AG09319 (cell line): ENCODE measurements at regions not wholly inside any gene's neighbourhood (a gene's known extent, or its start where the extent isn't known, plus 50 kb on each side); places are given as distances from the start of the nearest gene placed in this dataset.

Experiments
- DNase-seq: peaks from one replicate; pipeline ENCODE4 v3.0.0-alpha.2; 2010; ENCODE audit warnings: low read depth; ENCODE audit errors: extremely low read depth
- TF ChIP-seq, protein P1 (sequence below): IDR thresholded peaks from 2 replicates; pipeline ENCODE4 v1.5.1; 2011; ENCODE audit warnings: low read depth, mild to moderate bottlenecking, inconsistent platforms, low read length, moderate library complexity

DNA sequence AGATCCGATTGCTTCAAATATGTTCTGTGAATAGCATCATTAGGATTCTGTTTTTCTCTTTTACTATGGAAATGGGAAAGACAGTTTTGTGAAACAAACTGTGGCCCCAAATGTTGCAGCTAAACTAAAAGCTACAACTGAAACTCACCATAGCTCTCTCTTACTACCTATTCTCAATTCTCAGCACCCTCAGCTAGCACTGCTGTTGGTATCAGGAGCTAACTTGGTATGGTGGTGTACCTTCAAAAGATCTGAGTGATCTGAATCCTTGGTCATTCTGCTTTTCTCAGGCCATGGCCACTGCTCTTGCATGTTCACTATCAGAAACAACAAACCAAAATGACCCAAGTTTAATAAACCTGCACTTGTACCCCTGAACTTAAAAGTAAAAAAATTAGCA is 1208.0 kb downstream of the SORCS1 start:
- TF ChIP-seq, protein P1, sequence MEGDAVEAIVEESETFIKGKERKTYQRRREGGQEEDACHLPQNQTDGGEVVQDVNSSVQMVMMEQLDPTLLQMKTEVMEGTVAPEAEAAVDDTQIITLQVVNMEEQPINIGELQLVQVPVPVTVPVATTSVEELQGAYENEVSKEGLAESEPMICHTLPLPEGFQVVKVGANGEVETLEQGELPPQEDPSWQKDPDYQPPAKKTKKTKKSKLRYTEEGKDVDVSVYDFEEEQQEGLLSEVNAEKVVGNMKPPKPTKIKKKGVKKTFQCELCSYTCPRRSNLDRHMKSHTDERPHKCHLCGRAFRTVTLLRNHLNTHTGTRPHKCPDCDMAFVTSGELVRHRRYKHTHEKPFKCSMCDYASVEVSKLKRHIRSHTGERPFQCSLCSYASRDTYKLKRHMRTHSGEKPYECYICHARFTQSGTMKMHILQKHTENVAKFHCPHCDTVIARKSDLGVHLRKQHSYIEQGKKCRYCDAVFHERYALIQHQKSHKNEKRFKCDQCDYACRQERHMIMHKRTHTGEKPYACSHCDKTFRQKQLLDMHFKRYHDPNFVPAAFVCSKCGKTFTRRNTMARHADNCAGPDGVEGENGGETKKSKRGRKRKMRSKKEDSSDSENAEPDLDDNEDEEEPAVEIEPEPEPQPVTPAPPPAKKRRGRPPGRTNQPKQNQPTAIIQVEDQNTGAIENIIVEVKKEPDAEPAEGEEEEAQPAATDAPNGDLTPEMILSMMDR, result no peak
- no peak for DNase-seq

DNA sequence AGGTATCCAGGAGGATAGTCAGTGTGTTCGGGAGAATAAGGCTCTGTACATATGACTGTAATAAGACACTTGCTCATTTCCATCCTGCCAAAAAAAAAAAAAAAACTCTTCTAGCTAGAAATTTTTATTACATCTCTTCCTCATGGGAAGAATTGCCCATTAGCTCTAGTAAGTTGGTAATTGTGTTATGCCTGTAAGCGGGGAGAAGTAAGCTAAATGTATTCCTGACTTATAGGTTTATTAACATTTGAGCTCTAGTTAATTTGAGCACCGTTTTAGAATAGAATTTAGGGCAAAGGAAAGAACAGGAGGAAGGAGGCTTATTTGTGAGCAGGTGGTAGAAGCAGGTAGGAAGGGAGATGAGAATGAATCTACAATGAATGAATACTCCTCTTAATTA is 1210.6 kb downstream of the SORCS1 start:
- no peak for DNase-seq
- TF ChIP-seq, protein P1, result no peak

DNA sequence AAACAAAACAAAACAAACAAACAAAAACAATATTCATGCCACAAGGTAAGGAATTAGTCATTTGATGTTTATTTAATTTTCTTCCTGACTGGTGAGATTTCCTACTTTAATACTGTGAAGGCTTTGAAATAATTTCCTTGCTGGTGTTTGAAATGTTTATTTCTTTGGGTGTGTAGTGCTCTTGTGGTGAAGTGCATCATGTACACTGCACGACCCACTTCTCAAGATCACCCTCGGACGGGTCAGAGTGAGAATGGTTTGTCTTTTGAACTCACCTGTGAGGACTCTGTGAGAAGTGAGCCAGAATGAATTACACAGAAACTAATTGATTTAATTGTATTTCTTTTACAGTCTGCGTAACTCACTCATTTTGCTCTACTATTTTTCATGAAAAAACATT is 1211.5 kb downstream of the SORCS1 start:
- DNase-seq, result no peak
- TF ChIP-seq, protein P1, result no peak

DNA sequence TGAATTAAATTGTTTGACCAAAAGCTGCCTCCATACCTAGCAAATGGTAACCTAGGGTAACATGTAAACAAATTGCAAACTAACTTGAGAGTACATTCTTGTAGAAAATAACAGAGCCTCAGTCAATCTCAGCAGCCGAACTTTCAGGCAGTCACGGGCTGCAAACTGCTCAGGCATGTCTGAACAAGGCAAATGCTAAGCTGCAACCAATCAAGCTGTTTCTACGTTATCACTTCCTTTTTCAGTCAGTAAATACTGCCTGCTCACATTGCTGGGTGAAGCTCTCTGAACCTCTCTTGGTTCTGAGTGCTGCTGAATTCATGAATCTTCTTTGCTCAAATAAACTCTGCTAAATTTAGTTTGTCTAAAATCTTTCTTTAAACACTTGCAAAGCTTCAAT is 1212.4 kb downstream of the SORCS1 start:
- DNase-seq, result peak; percentile 27
- TF ChIP-seq, protein P1, result no peak

DNA sequence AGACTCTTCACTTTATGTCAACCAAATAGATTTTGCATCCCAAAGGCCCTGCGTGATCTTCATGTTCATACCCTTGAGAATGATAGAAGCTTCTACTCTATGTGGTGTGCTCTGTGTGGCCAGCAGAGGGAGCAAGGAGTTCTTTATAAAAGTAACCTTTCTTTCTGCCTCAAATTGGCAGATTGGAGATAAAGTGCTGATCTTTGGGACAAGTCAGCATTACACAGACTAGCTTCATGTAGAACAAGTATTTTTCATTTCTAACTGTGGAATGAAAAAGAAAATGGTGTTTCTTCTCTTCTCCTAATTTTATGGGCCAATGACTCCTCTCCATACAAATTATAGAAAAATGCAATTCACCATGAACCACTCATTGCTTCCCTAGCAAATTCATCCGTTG is 1214.1 kb downstream of the SORCS1 start:
- DNase-seq, result peak; percentile 23

DNA sequence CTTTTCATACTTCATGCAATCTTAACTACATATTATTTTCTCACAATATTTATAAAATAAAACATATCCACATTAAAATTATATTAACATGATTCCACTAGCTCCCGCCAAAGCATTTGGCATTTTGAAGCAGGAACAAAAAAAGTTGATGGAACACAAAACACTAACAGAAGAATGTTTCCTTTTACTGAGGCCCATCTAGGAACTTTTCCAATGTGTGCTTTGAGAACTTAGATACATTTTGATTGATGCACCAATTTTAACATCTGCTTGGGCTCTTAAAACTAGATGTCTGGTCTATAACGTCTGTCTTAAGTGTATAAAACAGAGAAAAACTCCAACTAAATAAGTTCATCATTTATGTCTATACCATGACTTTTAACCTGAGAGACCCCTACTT is 1214.8 kb downstream of the SORCS1 start:
- TF ChIP-seq, protein P1, result no peak
- no peak for DNase-seq

More for the DNA sequence above, 1214.1 kb downstream of the SORCS1 start:
- TF ChIP-seq, protein P1, result peak; percentile 85

DNA sequence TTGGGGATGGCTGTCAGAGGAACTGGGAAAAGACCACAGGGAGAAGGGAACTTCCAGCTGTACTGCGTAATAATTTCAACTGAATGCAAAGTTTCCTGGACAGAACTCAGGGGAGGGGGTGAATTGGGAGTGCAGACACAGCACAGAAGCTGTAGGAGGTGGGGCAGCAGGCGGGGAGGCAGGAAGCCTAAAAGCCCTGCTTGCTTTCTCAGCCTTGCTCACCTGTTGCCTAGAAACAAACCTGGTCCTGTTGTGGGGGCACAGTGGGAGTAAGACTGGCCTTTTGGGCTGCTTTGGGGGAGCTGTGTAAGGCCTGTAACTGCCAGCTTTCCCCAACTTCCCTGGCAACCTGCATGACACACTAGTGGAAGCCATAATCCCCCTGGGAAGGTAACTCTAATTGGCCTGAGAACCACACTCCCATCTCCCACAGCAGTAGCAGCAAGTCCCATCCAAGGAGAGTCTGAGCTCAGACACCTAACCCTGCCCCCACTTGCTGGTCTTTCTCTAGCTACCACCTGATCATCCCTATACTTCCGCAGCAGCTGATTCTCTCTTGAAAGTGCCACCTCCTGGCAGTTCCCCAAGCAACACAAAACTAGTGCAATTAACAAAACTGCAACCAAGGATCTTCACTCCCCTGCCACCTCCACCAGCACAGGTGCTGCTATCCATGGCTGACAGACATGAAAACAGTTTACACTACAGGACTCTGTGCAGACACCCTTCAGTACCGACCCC is 1239.3 kb downstream of the SORCS1 start:
- no peak for DNase-seq
- TF ChIP-seq, protein P1, result no peak
